Chondrocyte (in vitro differentiated cells): ENCODE measurements at regions not wholly inside any gene's neighbourhood (a gene's known extent, or its start where the extent isn't known, plus 50 kb on each side); places are given as distances from the start of the nearest gene placed in this dataset.

Experiments used
- DNase-seq: peaks from one replicate; pipeline ENCODE4 v3.0.0; 2021; ENCODE audit warnings: mixed read lengths, low spot score
- H3K27ac Mint-ChIP-seq: one replicate; pipeline ENCODE4 v1.8.0; 2021; ENCODE audit warnings: mild to moderate bottlenecking, moderate library complexity, mixed read lengths; ENCODE audit not compliant: unreplicated experiment
- H3K27me3 Mint-ChIP-seq: 2 replicates; pipeline ENCODE4 v1.8.0; 2021; ENCODE audit warnings: low read depth, mixed read lengths
- H3K36me3 Mint-ChIP-seq: 2 replicates; pipeline ENCODE4 v1.8.0; 2021; ENCODE audit warnings: low read depth, mixed read lengths
- H3K4me1 Mint-ChIP-seq: 2 replicates; pipeline ENCODE4 v1.8.0; 2021; ENCODE audit warnings: low read depth, mild to moderate bottlenecking, mixed read lengths
- H3K4me3 Mint-ChIP-seq: one replicate; pipeline ENCODE4 v1.8.0; 2021; ENCODE audit warnings: mild to moderate bottlenecking, moderate library complexity, mixed read lengths; ENCODE audit not compliant: unreplicated experiment
- H3K9me3 Mint-ChIP-seq: 2 replicates; pipeline ENCODE4 v1.8.0; 2021; ENCODE audit warnings: low read depth, mixed read lengths
- TF ChIP-seq, protein P1 (sequence below): fragments of 200-600 bp; sonication (generic); IDR thresholded peaks from 2 replicates; pipeline ENCODE4 v1.5.0; 2021; ENCODE audit warnings: antibody characterized with exemption, mild to moderate bottlenecking, moderate library complexity

DNA sequence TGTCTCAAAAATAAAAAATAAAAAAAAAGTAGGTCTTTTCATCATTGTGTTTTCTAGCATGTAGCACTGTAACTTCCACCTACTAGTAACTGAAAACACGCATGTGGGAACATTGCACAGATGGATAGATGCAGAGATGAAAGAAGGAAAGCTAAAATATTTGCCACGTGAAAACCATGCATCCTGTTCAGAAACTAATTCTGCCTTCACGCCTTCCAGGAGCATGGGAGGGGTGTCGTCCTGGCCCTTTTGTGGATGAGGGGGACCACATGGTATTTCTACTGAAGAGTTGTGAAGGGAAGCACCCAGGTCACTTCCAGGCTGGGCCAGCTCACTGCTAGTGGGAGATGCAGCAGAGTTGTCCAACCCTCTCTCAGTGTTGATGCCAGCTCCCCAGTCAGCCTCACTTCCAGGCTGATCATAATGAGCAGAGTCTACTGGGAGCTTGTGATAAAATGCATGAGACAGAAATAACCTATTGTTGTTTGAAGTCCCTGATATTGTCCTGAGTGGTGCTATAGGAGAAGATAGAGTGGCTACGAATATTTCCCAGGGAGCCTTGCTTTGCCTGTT, 287.1 kb upstream of the CELF2 start:
- DNase-seq: no peak
- H3K27me3 Mint-ChIP-seq: no peaks in the 10 kb centered on the region
- TF ChIP-seq, protein P1, sequence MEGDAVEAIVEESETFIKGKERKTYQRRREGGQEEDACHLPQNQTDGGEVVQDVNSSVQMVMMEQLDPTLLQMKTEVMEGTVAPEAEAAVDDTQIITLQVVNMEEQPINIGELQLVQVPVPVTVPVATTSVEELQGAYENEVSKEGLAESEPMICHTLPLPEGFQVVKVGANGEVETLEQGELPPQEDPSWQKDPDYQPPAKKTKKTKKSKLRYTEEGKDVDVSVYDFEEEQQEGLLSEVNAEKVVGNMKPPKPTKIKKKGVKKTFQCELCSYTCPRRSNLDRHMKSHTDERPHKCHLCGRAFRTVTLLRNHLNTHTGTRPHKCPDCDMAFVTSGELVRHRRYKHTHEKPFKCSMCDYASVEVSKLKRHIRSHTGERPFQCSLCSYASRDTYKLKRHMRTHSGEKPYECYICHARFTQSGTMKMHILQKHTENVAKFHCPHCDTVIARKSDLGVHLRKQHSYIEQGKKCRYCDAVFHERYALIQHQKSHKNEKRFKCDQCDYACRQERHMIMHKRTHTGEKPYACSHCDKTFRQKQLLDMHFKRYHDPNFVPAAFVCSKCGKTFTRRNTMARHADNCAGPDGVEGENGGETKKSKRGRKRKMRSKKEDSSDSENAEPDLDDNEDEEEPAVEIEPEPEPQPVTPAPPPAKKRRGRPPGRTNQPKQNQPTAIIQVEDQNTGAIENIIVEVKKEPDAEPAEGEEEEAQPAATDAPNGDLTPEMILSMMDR: no peak

DNA sequence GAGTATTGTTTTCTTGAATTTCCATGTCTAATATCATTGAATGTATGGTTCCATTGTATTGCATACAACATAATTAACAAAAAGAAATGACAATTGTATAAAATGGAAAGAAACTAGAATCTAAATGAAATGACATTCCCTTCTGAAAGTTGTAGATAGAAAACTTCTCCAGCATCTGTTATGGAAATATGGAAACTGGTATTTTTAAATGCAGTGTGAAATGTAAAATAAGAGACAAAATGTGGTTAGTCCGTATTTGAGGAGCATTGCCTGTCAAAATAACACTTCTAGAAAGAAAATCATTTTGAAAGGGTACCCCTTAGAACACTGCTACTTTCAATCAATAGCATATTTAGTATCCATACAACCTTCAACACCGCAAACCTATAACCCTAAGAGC, 286.3 kb upstream of the CELF2 start:
- TF ChIP-seq, protein P1: no peak
- no peaks in the 10 kb centered on the region for H3K27me3 Mint-ChIP-seq
- no peaks in the 10 kb centered on the region for H3K36me3 Mint-ChIP-seq
- no peak overlapping the region for H3K27ac Mint-ChIP-seq
- no peak for DNase-seq
- H3K4me3 Mint-ChIP-seq: no peak overlapping the region
- H3K4me1 Mint-ChIP-seq: peaks cover 2% of the 10 kb centered on the region
- no peaks in the 10 kb centered on the region for H3K9me3 Mint-ChIP-seq

More for the DNA sequence above, 287.1 kb upstream of the CELF2 start:
- Mint-ChIP-seq H3K27ac (no peak overlapping the region), H3K4me1 (peaks cover 4% of the 10 kb centered on the region), H3K4me3 (no peak overlapping the region), H3K9me3 (no peaks in the 10 kb centered on the region), H3K36me3 (no peaks in the 10 kb centered on the region)

DNA sequence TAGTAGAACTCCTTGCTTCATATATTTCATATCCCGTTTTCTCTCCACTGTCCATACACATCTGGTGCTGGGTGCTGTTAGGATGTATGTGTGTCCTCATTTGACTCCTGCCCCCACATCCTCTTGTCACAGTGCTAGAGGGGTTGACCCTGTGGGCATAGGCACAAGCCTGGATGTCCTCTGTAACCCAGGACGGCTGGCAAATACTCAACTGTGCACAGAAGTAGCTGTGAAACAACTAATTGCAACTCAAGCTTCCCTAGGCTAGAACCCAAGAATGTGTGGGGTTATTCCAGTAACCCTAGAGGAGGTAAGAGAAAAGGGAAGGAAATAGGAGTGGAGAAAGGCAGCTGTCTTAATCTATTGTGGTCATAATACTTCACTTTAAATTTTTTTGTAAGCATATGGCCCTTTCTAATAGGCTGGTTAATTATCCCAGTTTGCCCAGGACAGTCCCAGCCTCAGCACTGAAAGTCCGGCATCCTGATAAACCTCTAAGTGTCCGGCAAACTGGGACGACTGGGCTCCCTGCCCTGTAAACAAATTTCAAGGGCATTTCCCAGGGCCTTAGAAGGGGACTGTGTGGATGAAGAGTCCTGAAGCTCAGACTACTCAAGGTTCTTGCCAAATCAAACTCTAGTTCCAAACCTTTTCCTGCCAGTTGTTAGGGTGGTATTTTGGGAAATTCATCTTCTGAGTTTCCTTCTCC, 283.2 kb upstream of the CELF2 start:
- no peaks in the 10 kb centered on the region for H3K9me3 Mint-ChIP-seq
- no peak overlapping the region for H3K27ac Mint-ChIP-seq
- TF ChIP-seq, protein P1: no peak
- H3K4me3 Mint-ChIP-seq: no peak overlapping the region
- DNase-seq: no peak
- no peaks in the 10 kb centered on the region for H3K36me3 Mint-ChIP-seq
- no peaks in the 10 kb centered on the region for H3K4me1 Mint-ChIP-seq
- H3K27me3 Mint-ChIP-seq: no peaks in the 10 kb centered on the region

DNA sequence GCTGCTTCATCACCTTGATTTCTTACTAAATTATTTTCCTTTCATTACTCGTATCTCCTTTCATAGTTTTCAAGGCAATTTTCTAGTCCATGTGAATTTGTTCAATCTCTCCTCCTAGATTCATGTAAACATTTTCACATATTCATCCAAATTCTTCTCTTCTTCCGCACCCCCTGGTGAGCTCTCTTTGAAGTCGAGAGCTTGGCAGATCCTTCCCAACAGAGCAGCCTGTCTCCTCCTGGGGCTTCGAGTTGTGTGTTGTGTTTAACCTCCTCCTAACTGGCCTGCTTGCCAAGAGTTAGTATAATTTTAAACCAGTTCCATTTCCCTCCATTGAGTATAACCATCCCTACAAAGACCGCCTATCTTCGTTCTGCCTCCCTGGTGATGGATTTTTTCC, 272.4 kb upstream of the CELF2 start:
- TF ChIP-seq, protein P1: no peak
- no peak for DNase-seq
- H3K36me3 Mint-ChIP-seq: peaks cover 6% of the 10 kb centered on the region
- H3K4me1 Mint-ChIP-seq: no peaks in the 10 kb centered on the region
- peaks cover 12% of the 10 kb centered on the region for H3K9me3 Mint-ChIP-seq
- H3K4me3 Mint-ChIP-seq: no peak overlapping the region
- no peaks in the 10 kb centered on the region for H3K27me3 Mint-ChIP-seq
- no peak overlapping the region for H3K27ac Mint-ChIP-seq

DNA sequence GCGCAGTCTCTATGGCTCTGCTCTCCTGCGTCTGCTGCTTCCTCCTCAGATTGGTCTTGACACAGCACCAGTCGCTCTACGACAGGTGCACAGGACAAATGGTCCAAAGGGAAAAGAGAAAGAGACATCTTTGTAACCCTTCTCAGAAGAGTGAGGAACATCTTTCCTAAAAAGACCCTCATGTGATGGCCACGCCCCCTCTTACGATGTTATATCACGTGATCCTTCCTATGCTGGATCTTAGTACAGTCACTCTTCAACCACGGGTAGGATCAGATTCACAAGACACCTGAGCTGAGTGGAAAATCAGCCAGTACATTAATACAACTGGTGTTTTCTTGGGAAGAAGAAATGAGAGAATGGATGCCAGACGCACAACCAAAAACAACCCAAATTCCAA, 262.2 kb upstream of the CELF2 start:
- no peaks in the 10 kb centered on the region for H3K4me1 Mint-ChIP-seq
- no peak overlapping the region for H3K4me3 Mint-ChIP-seq
- no peaks in the 10 kb centered on the region for H3K9me3 Mint-ChIP-seq
- DNase-seq: no peak
- H3K36me3 Mint-ChIP-seq: no peaks in the 10 kb centered on the region
- H3K27me3 Mint-ChIP-seq: no peaks in the 10 kb centered on the region
- TF ChIP-seq, protein P1: no peak
- H3K27ac Mint-ChIP-seq: no peak overlapping the region
